GM12864 (cell line): ENCODE measurements at regions not wholly inside any gene's neighbourhood (a gene's known extent, or its start where the extent isn't known, plus 50 kb on each side); places are given as distances from the start of the nearest gene placed in this dataset.
A peak's percentile ranks its signal among the peaks of the same experiment; 100 is the strongest.

Experiments used
- DNase-seq: peaks from one replicate; pipeline ENCODE4 v3.0.0-alpha.2; 2011; ENCODE audit warnings: low read depth
- H3K4me3 ChIP-seq: 2 replicates; pipeline ENCODE4 v1.5.1; 2011; ENCODE audit warnings: mild to moderate bottlenecking, low read depth, low read length, control low read depth
- CTCF ChIP-seq: IDR thresholded peaks from 2 replicates; pipeline ENCODE4 v1.5.1; 2011; ENCODE audit warnings: low read depth, mild to moderate bottlenecking, moderate library complexity, low read length, control low read depth, inconsistent platforms; ENCODE audit errors: missing control alignments

DNA sequence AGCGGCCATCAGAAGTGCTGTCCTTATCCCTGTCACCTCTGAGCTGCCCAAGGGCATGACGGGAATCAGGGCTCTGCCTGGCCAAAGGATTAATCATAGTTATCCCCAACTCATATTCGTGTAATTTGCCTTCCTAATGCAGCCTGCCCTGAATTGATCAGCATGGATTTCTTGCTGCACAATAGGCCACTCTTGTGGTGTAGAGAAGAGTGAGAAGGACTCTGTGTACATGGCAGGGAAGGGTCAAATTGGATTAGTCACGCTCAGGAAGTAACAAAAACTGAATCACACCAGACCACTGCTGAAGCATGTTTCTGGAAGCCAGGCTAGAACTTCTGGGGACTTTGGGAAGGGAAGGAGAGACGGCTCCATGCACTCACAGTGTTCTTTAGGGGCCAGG lies 227.0 kb downstream of the BUB3 start:
- no peak overlapping the region for H3K4me3 ChIP-seq
- no peak for TF ChIP-seq CTCF

DNA sequence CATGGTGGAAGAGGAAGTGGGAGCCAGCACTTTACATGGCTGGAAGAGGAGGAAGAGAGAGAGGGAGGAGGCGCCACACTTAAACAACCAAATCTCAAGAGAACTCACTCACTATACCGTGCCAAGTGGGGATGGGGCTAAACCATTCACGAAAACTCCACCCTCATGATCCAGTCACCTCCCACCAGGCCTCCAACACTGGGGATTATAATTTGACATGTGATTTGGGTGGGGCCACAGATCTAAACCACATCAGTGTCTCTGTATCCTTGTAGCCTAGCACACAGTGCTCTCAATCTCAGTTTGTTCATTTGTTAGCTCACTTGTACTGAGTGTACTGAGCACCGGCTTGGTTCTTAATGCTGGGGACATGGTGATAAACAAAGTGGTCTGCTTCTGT lies 228.3 kb downstream of the BUB3 start:
- H3K4me3 ChIP-seq = no peak overlapping the region
- TF ChIP-seq CTCF = no peak
- no peak for DNase-seq

More for the DNA sequence above, 227.0 kb downstream of the BUB3 start:
- no peak for DNase-seq

DNA sequence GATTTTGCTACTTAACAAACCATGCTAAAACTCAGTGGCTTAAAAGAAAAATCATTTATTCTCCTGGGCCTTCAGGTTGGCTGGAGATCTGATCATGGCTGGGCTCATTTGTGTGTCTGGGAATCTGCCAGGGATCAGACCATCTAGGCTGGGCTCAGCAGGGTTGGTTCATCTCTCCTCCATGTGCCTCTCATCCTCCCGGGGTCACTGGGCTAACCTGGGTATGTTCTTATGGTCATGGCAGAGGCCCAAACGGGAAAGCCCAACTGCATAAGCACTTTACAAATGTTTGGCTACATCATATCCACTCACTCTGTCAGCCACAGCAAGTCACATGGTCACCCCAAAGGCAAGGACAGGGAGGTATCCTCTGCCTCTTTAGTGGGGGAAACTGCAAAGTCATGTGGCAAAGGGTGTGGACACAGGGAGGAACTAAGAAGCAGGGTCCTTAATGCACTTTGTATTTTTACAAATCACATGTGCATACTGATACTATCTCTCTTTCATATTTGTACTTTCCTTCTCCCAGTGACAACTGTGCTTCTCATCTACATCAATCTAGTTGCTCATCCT lies 231.4 kb downstream of the BUB3 start:
- no peak for DNase-seq
- no peak overlapping the region for H3K4me3 ChIP-seq
- no peak for TF ChIP-seq CTCF

DNA sequence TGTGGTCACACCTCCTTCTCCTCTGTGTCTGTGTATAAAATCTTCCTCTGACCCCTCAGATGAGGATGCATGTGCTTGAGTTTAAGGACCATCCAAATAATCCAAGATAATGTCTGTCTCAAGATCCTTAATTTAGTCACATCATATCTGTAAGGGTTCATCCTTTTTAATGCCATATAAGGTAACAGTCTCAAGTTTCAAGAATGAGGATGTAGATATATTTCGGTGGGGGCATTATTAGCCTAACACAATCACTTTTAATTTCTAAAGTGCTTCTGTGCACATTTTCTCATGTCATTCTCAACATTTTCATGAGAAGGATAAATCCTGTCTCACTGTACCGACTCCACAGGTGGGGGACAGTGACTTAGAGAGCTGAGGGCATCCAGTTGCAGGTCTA lies 235.3 kb downstream of the BUB3 start:
- no peak overlapping the region for H3K4me3 ChIP-seq
- no peak for DNase-seq
- no peak for TF ChIP-seq CTCF

GRCh38 chr10:123390332-123390731 lies 236.1 kb downstream of the BUB3 start:
- no peak overlapping the region; the same call in 1 of the 2 replicates for H3K4me3 ChIP-seq
- DNase-seq = no peak
- peak; percentile 58 for TF ChIP-seq CTCF

DNA sequence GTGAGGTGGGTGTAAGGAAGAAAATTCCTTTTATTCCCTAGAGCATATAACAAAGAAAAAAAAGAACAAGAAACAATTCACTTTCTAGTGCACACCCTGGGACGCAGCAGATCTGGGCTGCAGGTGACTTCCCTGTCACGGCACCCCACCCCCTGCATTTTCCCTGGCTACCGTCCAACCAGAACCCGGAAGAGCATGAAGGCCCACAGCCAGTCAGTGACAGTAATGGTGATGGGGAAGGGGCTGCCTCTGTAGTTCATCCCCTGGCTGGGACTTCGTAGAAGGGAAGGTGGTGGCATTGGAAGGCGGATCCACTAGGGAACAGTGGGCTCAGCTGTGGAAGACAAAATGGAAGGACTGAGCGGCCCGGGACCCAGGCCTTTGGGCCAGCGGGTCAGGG lies 236.7 kb downstream of the BUB3 start:
- no peak for TF ChIP-seq CTCF
- H3K4me3 ChIP-seq = peak overlapping the region; percentile 28; the same call in 1 of the 2 replicates
- DNase-seq = no peak

- DNase-seq = peak; percentile 68
- peak overlapping the region; percentile 28 for H3K4me3 ChIP-seq
- no peak for TF ChIP-seq CTCF
These were observed 237.2 kb downstream of the BUB3 start for GRCh38 chr10:123391275-123392028.
